ENCODE measurements at regions not wholly inside any gene's neighbourhood (a gene's known extent, or its start where the extent isn't known, plus 50 kb on each side); places are given as distances from the start of the nearest gene placed in this dataset.
"Not testable (repeated sequence)": the region's sequence is repeated elsewhere in the genome, so short reads cannot be mapped to it uniquely, and the experiment has no call there.

DNA sequence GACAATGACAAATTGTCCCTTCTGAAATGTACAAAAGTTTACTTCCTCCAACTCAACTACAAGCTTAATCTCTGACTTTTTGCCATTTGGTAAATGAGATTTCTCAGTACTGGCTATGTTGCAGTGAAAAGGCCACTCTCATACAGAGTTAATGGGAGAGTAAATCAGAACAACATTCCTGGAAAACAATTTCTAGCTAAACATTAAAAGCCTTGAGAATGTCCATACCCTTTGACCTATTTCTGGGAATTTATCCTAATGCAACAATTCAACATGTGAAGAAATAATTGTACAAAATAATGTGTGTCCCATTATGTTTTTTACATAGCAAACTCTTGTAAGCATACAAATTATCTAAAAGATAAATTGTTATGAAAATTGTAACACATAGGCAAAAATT lies 56.3 kb upstream of the SPEF2 start:
- ATAC-seq, result no peak

DNA sequence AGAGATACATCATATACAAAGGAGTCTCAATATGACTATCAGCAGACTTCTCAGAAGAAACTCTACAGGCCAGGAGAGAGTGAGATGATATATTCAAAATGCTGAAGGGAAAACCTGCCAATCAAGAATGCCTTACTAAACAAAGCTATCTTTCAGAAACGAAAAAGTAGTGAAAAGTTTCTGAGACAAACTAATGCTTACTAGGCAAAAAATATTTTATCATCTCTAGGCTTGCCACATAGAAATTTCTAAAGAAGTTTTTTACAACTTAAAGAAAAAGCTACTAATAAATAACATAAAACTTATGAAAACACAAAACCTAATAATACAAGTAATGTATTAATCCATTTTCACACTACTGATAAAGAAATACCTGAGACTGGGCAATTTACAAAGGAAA lies 59.9 kb upstream of the SPEF2 start:
- no peak for ATAC-seq

DNA sequence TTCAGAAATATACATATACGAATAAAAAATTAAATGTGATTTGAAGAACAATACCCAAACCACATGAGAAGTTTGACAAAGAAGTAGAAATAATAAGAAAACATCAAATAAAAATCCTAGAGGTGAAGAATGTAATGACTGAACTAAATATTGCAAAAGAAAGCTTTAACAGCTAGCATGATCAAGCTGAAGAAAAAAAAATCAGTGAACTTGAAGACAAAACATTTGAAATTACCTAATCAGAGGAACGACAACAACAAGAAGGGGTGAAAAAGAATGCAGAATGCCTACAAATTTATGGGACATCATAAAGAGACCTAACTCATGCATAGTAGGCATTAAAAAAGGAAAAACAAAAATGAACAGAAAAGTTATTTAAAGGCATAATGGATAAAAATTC lies 60.5 kb upstream of the SPEF2 start:
- no peak for ATAC-seq

DNA sequence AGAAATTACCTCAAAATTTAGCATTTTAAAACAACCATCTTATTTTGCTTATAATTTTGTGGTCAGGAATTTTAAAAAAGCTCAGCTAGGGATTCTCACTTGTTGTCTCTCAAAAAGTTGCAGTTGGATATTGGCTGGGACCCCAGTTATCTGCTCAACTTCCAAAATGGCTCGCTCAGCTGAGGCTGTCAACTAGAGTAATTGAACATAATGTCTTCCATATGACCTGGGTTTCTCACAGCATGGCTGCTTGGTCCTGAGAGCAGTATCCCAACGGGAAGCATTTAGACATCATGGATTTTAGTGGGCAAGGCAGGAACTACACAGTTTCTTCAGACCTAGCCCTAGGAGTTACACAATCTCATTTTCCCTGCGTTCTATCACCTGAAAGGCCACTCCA lies 63.6 kb upstream of the SPEF2 start:
- no peak for ATAC-seq

DNA sequence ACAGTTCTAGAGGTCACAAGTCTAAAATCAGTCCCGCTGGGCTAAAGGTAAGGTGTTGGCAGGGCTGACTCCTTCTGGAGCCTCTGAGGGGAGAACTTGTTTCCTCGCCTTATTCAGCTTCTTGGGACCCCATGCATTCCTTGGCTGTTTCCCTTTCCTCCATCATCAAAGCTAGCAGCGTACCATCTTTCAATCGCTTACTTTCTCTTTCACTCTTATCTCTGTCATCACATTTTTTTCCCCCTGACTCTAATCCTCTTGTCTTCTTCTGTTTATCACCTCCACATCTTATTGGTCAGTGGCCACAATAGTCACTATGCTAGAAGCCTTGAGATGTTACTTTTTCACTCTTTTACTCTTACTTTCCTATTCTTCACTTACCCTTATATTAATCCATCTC lies 72.5 kb upstream of the SPEF2 start:
- ATAC-seq, result no peak

DNA sequence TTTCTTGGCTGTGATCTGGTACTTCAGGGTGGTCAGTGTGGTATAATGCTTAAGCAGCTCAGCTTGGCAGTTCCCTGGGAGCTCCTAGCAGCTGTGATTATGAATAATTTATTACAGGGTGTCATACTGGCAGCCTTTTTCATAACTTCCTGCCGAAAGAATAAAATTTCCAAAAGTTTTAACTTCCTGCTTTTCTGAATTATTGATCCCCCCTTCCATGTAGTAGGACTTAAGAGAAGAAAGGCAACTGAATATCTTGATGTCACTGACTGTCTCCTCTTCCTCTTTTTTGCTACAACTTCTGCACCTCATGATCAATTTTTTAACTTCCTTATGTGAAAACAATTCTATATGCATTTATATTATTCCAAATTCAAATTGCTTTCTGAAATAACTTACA lies 74.3 kb upstream of the SPEF2 start:
- ATAC-seq, result no peak

DNA sequence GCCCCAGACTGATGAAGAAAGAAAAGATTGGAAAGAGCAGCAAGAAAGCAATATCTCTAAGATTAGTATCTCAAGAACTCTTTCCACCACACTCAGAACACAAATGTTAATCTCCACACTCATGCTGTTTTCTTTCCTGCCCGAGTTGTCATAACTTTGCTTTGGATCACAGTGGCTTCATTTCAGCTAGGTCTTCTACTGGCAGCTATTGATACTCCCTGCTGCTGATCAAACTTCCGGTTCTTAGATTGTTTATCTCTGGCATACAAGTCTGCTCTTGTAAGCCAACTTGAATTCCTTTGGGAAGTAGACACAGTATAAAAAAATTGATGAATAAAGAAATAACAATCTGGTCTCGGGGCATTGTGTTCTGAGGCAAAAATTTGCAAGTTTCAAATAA lies 77.7 kb upstream of the SPEF2 start:
- no peak for ATAC-seq

DNA sequence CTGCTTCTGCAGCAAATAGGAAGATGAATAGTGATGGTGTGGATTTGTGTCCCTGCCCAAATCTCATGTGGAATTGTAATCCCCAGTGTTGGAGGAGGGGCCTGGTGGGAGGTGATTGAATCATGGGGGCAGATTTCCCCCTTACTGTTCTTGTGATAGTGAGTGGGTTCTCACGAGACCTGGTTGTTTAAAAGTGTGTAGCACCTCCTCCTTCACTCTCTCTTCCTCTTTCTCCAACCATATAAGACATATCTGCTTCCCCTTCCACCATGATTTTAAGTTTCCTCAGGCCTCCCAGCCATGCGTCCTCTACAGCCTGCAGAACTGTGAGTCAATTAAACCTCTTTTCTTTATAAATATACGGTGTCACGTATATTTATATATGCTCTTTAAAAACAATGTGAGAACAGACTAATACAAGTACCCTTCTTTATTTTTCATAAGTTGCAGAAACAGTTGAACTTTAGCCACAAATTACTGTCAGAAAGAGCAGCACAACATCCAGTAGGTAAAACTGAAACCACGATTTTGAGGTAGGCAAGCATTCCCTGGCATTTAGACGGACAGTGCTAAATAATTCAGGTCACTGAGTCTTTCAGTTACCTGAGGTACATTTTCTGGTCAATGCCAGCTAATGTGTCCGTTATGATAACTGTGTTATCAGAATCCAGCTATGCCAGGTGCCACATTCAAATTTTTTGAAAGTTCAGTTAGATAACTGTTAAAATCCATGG lies 79.3 kb upstream of the SPEF2 start:
- no peak for ATAC-seq

DNA sequence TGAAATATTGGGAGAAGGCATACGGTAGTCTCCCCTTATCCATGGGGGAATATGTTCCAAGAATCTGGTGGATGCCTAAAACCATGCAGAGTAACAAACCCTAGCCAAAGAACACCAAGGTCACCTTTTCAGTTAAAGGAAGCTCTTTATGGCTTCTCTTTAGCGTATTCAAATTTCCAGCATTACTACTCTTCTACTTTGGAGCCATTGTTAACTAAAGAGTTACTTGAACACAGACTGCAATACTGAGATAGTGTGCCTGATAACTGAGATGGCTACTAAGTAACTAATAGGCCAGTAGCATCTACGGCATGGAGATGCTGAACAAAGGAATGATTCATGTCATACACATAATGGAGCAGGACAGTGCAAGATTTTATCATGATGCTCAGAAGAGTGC lies 84.5 kb upstream of the SPEF2 start:
- ATAC-seq, result no peak

DNA sequence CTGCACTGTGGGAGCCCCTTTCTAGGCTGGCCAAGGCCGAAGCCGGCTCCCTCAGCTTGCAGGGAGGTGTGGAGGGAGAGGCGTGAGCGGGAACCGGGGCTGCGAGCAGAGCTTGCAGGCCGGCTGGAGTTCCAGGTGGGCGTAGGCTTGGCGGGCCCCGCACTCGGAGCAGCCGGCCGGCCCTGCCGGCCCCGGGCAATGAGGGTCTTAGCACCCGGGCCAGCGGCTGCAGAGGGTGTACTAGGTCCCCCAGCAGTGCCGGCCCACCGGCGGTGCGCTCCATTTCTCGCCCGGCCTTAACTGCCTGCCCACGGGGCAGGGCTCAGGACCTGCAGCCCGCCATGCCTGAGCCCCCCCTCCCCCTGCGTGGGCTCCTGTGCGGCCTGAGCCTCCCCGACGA lies 86.1 kb upstream of the SPEF2 start:
- ATAC-seq, result not testable (repeated sequence)

DNA sequence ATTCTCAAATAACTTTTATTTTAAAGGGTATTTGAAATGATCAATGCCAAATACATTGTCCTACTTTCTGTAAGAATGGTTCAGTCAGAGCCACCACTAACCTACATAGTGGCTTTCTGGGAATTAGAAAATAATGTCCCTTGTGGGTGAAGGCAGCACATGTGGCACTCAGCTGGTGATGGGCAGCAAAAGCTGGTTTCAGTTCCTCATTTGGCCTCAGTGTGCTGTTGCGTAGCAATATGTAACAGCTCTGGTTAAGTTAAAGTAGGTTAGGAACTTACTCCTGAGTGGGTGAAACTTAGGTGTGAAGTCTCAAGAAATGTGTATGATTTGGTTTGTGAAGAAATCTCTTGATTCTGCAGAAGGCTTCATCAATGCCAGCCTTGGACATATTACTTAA lies 99.6 kb upstream of the SPEF2 start:
- ATAC-seq, result no peak

DNA sequence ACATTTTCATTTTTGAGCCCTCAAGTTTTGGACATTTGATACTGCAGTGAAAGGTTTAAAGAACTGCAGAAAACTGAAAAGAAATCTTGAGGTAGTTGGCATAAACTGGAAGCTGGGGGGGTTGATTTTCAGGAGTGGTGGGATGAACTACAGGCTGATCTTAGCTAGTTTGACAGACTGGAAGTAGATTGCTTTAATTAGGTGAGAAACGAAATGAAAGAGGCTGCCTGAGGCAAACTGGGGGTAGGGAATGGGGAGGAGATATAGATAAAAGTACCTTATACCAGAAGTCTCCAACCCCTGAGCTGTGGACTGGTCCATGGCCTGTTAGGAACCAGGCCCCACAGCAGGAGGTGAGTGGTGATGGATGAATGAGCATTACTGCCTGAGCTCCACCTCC lies 101.4 kb upstream of the SPEF2 start:
- no peak for ATAC-seq

DNA sequence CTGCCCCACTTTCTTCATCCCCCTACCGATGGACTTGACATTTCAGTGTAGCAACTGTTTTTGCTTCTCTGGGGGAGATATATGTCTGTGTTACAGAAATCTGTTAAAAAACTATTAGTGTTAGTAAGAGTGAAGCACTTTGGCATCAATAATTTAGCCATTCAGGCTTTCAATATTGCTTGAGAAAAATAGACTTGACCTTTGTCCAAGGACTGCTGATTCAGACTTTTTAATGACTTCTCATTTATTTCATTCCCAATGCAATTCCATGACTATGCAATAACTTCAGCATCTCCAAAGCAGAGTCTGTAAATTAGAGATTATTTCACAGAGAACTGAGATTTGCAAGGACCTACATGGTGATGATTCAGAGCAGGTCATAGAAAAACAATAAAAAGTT lies 104.1 kb upstream of the SPEF2 start:
- ATAC-seq, result no peak

DNA sequence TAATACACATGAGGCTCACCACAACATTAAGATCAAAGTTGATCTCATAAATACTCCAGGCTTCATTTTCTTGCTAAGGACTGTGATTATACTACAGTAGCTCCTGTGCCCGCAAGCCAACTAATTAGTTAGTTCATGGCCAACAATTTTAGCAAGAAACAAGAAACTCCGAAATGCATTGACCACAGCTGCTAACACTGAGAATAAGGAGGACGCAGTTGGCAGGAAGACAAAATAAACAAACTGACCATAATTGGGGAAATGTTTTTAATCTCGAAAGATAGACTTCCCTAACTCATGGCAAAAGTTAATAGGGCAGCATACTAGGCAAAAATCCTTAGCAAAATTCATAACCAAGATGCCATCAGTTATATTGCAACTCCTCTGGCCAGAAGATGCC lies 115.5 kb upstream of the SPEF2 start:
- ATAC-seq, result no peak

DNA sequence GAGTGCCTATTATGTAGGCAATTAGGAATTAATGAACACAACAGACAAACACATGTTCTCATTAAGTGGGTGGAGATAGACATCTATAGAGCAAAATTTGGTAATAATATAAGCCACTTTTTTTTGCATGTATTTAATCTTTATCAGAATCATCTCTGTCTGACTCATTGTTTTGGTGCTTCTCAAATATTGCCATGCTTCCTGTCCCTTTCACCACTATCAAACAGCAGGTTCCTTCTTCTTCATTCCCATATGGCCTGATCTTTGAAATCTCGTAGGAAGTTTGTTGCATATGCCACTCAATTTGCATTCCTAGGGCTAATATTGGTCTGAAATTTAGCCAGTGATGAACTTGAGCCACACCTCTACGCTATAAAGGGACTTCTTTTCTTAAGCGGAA lies 128.9 kb upstream of the SPEF2 start:
- ATAC-seq, result no peak

DNA sequence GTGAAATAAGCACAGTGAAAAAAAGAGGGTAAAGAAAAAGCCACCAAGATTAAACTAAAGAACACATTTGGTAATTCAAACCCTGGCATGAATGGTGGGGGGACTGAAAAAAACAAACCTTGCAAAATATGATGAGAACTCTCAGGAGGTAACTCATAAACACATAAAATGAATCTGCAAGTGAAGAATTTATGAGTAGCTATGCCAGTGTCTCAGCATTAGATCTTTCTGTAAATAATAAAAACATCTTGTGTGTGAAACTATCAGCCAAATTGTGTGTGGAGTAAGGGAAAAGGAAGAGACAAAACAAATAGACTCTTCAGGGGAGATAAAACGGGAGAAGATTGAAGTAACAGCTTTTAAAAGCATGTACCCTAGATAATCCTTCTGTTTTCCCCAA lies 129.6 kb upstream of the SPEF2 start:
- no peak for ATAC-seq

DNA sequence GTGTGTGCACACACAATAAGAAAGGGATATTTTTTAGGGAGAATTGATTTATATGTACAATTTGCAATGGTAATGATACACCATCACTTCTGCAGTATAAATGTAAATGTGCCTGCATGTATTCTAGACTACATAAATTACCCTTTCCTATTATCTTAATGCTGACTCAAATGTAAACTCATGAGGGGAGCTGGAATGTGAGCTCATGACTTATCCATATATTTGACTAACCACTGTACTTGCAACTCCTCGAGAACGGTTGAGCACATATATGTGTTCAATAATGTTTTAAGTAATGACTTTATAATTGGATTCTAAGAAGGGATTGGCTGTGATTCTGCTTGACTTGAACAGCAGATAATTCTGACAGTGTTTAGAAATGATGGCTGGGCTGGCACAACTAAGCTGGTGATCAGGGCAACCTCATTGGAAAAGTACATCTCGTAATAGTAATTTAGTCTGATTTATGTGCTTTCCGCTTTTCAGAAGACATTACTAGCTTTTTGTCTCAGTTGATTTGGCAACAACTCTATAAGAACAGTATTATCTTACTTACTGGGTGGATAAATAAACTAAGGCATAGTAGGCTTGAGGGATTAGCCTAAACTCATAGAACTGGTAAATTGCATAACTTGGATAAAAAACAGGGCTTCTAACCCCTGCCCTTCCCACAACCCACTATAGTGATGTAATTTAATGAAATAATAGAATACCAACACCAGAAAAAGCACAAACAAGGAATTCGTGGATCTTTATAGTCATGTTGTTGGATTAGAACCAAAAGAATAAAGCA lies 130.2 kb upstream of the SPEF2 start:
- ATAC-seq, result no peak

DNA sequence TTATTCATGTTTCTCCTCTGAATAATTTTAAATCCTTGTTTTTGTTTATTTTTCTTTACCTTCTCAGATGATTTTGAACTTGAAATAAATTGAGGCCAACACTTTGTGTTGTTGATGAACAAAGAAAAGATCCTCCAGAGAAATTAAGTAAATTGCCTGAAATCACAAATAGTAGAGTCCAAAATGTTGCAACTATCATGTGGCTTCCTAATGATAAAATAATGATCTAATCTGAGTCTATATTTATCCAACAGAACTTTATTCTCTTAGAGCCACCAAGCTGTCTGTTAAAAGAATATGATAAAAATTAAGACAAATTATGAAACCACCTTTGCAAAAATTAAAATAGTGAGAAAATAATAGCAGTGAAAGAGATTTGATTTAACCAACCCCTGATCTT lies 132.2 kb upstream of the SPEF2 start:
- ATAC-seq, result no peak

DNA sequence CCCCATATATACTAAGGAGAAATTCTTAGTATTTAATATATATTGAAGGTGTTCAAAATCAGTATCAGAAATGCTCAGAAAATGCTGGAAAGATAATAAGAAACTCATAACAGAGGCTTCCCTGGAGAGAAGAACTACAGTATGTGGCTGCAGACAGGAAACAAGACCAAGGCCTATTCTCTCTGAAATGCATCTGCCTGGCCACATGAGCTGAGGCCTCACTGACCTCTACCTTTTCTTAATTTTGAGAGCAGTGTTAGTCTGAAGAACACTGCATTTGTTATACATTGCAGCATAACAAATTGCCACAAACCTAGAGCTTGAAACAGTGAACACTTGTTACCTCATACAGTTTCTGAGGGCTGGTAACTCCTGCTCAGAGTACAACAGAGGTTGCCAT lies 133.4 kb upstream of the SPEF2 start:
- no peak for ATAC-seq

DNA sequence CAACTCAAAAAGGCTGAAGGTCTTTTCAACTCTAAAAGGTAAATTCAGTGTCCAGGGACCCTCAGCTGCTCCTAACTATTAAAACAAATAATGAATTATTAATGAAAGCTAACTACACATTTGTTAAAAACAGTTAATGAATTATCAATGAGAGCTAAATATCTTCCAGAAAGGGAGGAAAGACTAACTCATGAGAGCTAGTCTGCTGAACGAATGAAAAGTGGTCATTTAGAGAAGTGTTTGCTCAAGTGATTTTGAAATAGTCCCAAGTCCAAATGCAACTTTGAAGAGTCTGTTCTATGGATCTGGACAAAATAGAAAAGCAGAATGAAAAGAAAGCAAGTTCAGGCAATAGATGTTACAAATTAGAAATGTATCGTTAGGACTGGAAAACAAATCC lies 133.9 kb upstream of the SPEF2 start:
- no peak for ATAC-seq

DNA sequence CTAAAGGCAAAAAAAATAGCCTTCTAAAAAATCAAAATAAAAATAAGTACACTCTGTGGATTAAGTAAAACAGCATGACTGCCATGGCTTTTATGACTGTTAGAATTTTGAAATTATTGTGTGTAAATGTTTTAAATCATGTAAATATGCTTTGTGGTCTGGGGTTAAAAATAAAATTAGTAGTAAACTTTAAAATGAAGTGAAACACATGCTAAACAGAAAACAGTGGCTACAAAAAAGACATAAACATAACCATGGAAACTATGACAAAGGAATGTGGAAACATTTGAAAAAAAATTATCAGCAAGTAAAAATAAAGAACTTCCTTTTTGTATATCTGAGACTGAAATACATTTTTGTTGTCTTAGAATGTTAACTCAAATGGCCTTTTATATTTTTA lies 134.5 kb upstream of the SPEF2 start:
- no peak for ATAC-seq

DNA sequence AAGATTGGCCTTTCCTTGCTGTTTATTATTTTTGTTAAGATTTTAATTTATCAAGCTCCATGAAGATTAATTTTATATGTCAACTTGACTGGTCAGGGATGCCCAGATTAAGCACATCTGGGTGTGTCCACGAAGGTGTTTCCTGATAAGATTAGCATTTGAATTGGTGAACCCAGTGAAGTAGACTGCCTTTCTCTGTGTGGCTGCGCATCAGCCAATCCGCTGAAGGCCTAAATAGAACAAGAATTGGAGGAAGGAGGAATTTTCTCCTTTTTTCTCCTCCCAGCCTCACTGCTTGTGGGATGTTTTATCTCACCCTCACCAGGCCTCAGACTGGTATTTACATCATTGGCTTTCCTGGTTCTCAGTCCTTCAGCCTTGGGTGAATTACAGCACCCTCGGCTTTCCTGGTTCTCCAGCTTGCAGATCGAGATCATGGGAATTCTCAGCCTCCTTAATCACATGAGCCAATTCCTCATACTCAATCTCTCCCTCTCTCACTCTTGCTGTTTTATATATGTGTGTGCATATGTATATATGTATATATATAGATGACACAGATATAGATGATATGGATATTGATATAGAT lies 135.4 kb upstream of the SPEF2 start:
- ATAC-seq, result no peak

DNA sequence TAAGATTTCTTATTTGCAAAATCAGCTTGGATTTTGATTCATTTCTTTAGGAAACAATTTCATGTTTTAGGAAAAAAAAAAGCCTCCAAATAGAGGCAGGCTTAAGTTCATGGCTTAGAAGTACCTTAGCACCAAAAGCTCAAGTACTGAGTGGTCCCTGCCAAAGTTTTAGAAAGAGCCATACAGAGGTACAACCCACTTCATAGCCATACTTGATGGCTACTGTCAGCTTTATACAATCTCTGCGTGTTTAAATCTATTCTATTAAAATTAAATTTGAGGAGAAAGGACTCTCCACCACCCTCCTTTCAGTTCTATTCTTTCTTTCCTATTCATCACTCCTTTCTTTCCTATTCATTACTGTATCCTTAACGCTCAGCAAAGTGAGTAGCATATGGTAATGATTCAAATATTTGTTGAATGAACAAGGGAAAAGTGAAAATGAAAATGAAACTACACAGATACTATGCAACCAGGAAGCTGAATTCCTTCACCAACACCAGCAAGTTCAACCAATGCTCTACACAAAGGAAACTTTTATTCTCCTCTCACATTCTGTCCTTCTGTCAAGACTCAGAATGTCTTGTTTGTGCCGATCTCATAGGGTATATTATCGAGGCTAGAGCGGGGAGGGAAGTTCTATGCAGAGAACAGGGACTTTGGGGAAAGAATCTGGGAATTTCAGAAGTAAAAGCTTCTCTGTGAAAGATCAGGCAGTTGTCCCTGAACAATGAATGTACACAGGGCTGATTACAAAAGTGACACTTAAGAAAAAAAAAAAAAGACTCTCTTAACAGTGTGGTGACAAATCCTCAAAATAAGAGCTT lies 138.6 kb upstream of the SPEF2 start:
- peak; percentile 71 to 82 for ATAC-seq

Data from activated CD4-positive, CD25-positive, alpha-beta regulatory T cell treated with anti-CD3 and anti-CD28 coated beads, Interleukin-2, amount 50 U/mL, for 24 hours (primary cell).